ENCODE measurements at regions not wholly inside any gene's neighbourhood (a gene's known extent, or its start where the extent isn't known, plus 50 kb on each side); places are given as distances from the start of the nearest gene placed in this dataset.

DNA sequence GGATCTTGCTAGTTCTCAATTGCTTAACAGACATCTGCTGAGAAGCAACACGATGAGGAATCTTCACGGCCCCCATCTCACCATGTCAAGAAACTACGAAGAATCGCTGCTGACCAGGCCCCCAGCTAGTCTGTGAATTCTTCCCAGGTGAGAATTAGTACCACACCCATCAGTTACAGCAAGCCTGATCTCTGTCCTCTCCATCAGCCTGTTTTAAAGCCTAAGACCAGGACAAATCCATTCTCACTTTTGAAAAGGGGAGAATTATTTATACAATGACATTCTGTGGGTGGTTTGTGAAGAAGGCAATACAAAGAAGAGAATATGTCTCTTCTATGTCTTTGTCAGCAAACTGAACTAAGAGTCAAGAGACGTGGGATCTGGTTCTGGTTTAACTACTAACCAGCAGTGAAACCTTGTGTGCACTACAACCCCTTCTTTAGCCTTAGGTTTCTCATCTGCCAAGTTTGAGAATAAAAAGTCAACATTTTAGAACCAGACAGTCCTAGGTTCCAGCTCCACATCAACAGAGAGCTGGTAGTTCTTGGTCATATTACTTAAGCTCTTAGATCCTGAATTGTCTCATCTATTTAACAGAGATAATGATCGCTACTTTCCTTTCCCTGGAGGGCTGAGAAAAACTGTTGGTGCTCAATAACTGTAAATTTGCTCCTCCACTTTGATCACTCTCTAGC is 160.4 kb upstream of the RORA start:
- Histone ChIP-seq H3K4me1 (ENCODE audit: control insufficient read depth, insufficient read depth, low read length) (no peaks in the 10 kb centered on the region), H3K9me3 (ENCODE audit: control insufficient read depth, insufficient read depth, low read length) (no peaks in the 10 kb centered on the region), H3K9ac (ENCODE audit: low read depth, low read length) (no peak overlapping the region), H3K36me3 (ENCODE audit: control insufficient read depth, insufficient read depth, low read length) (no peaks in the 10 kb centered on the region), H3K27me3 (ENCODE audit: control insufficient read depth, insufficient read depth, low read length) (no peaks in the 10 kb centered on the region), H3K4me3 (ENCODE audit: low read depth, low read length) (no peak overlapping the region)

DNA sequence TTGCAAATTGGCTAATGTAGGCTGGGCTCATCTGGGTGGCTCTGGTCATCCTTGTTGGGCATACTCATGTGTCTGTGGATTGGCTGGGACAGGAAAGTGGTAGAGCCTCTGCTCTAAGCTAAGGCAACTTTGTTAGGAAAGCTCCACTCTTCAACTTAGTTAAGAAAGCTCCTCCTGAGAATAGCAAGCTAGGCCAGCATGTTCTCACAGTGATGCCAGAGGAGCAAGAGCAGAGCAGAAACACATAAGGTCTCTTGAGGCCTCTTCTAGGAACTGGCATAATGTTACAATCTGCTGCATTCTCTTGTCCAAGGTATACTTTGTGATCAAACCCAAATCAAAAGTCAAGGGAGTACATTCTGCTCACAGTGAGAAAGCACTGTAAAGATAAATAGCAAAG is 158.6 kb upstream of the RORA start:
- Histone ChIP-seq H3K36me3 (ENCODE audit: control insufficient read depth, insufficient read depth, low read length) (no peaks in the 10 kb centered on the region), H3K9ac (ENCODE audit: low read depth, low read length) (no peak overlapping the region), H3K4me1 (ENCODE audit: control insufficient read depth, insufficient read depth, low read length) (no peaks in the 10 kb centered on the region), H3K4me3 (ENCODE audit: low read depth, low read length) (no peak overlapping the region), H3K9me3 (ENCODE audit: control insufficient read depth, insufficient read depth, low read length) (no peaks in the 10 kb centered on the region), H3K27me3 (ENCODE audit: control insufficient read depth, insufficient read depth, low read length) (no peaks in the 10 kb centered on the region)

DNA sequence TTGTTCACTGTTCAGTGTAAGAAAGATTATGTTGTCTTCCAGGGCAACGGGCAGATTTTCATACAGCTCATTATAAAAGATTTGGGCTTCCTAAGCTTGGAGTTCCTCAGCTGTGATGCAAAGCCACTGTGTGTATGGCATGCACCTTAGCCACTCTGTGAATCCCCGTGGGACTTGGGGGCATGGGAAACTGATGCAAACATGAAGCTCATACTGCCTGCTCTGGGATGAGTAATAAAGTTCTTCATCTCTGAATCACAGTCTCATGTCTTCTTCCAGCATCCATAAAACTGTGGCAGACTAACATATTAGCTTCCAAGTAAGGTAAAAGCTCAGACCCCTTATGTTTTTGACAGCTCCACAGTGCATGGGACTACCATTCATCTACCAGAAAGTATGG is 154.3 kb upstream of the RORA start:
- Histone ChIP-seq H3K36me3 (ENCODE audit: control insufficient read depth, insufficient read depth, low read length) (no peaks in the 10 kb centered on the region), H3K9me3 (ENCODE audit: control insufficient read depth, insufficient read depth, low read length) (no peaks in the 10 kb centered on the region), H3K27me3 (ENCODE audit: control insufficient read depth, insufficient read depth, low read length) (no peaks in the 10 kb centered on the region), H3K9ac (ENCODE audit: low read depth, low read length) (no peak overlapping the region), H3K4me3 (ENCODE audit: low read depth, low read length) (no peak overlapping the region), H3K4me1 (ENCODE audit: control insufficient read depth, insufficient read depth, low read length) (peaks cover 4% of the 10 kb centered on the region)

DNA sequence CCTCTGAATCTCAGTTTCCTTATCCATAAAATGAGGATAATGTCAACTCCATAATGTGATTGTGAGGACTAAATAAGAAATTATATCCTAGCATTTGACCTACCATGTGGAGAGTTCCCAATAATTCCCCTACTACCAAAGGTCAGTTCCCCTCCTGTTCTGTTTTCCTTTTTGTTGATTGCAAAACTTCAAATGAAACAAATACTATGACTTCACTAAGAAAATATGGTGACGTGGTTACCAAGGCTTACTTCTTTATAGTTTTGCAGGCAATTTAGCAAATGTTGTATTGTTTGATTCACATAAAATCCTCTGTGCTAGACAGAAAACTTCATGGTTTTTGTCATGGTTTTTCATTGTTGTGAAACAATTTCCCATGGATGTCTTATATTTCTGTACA is 153.8 kb upstream of the RORA start:
- Histone ChIP-seq H3K27me3 (ENCODE audit: control insufficient read depth, insufficient read depth, low read length) (no peaks in the 10 kb centered on the region), H3K36me3 (ENCODE audit: control insufficient read depth, insufficient read depth, low read length) (no peaks in the 10 kb centered on the region), H3K4me1 (ENCODE audit: control insufficient read depth, insufficient read depth, low read length) (peaks cover 4% of the 10 kb centered on the region), H3K4me3 (ENCODE audit: low read depth, low read length) (no peak overlapping the region), H3K9me3 (ENCODE audit: control insufficient read depth, insufficient read depth, low read length) (no peaks in the 10 kb centered on the region), H3K9ac (ENCODE audit: low read depth, low read length) (no peak overlapping the region)

DNA sequence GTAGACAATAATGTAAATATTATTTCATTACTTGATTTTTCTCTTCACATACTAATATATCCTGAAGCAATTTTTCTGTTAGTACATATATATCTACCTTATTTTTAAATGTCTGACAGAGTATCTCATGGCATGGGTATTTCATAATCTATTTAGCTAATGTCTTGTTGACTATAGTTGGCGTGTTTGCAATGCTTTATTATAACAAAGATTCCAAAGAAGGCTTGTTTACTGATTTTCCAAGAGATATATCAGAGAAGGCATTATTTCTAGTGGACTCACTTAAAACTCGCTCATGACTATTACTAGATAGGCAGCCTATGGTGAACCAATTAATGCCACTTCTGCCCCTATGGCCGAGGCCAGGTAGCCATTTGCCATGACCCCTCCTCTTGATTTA is 152.4 kb upstream of the RORA start:
- H3K9me3 ChIP-seq (ENCODE audit: control insufficient read depth, insufficient read depth, low read length), result no peaks in the 10 kb centered on the region
- no peaks in the 10 kb centered on the region for H3K36me3 ChIP-seq (ENCODE audit: control insufficient read depth, insufficient read depth, low read length)
- H3K4me3 ChIP-seq (ENCODE audit: low read depth, low read length), result no peak overlapping the region
- H3K27me3 ChIP-seq (ENCODE audit: control insufficient read depth, insufficient read depth, low read length), result no peaks in the 10 kb centered on the region
- no peak overlapping the region for H3K9ac ChIP-seq (ENCODE audit: low read depth, low read length)
- H3K4me1 ChIP-seq (ENCODE audit: control insufficient read depth, insufficient read depth, low read length), result peaks cover 4% of the 10 kb centered on the region

DNA sequence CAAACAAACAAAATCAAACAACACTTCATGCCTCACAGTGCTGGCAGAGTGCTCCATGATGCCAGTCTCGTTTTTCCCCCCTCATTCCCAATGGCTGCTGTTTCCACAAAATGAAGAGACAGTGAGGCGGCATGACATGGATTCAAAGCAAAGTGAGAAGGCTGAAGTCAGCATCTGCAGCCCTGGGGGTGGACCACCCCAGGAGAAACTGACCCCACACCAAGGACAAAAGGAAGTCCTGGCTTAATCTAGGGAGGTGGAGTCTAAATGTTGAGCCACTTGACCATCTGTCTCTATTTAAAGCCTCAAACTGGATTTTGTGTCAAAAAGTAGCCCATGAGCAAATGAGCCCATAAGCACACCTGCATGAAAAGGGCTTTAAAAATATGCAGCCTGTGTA is 151.2 kb upstream of the RORA start:
- Histone ChIP-seq H3K36me3 (ENCODE audit: control insufficient read depth, insufficient read depth, low read length) (no peaks in the 10 kb centered on the region), H3K27me3 (ENCODE audit: control insufficient read depth, insufficient read depth, low read length) (no peaks in the 10 kb centered on the region), H3K9ac (ENCODE audit: low read depth, low read length) (no peak overlapping the region), H3K9me3 (ENCODE audit: control insufficient read depth, insufficient read depth, low read length) (no peaks in the 10 kb centered on the region), H3K4me1 (ENCODE audit: control insufficient read depth, insufficient read depth, low read length) (peaks cover 4% of the 10 kb centered on the region), H3K4me3 (ENCODE audit: low read depth, low read length) (no peak overlapping the region)

DNA sequence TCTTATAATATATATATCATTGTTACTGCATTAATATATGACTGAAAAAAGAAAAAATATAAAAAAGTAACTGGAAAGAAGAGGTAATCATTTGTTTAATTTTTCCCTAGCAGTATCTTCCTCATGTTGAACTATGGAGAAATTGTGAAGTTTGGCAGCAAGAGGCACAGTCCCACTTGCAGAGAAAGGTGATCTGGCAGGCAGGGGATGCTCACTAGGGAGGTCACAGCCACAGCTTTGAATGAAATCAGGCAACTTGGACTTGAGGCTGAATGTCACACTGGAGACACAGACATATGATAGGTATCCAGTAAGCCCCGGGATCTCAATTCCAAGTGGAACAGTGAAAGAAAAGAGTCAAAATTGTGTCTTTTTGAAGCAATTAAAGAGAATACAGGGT is 149.9 kb upstream of the RORA start:
- H3K4me3 ChIP-seq (ENCODE audit: low read depth, low read length), result no peak overlapping the region
- no peaks in the 10 kb centered on the region for H3K36me3 ChIP-seq (ENCODE audit: control insufficient read depth, insufficient read depth, low read length)
- H3K9me3 ChIP-seq (ENCODE audit: control insufficient read depth, insufficient read depth, low read length), result no peaks in the 10 kb centered on the region
- H3K9ac ChIP-seq (ENCODE audit: low read depth, low read length), result no peak overlapping the region
- peaks cover 4% of the 10 kb centered on the region for H3K4me1 ChIP-seq (ENCODE audit: control insufficient read depth, insufficient read depth, low read length)
- no peaks in the 10 kb centered on the region for H3K27me3 ChIP-seq (ENCODE audit: control insufficient read depth, insufficient read depth, low read length)

DNA sequence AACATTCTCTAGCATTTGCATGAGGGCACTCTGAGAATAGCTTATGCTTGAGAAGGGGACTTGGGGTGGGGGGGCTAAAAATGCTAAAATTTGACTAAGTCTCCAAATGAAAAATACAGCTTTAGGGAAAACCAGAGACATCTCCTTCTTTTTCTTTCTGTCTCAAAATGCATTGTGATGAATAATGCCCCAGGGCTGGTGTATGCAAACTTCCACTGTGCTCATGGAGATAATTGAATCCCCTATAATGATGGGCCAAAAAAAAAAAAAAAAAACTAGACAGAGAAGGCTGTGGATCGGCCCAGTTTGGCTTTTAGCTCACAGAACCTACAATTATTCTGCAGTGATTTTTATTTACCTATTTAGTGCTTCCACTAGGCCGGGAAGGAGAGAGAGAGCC is 147.9 kb upstream of the RORA start:
- no peak overlapping the region for H3K4me3 ChIP-seq (ENCODE audit: low read depth, low read length)
- no peaks in the 10 kb centered on the region for H3K27me3 ChIP-seq (ENCODE audit: control insufficient read depth, insufficient read depth, low read length)
- no peak overlapping the region for H3K9ac ChIP-seq (ENCODE audit: low read depth, low read length)
- peaks cover 4% of the 10 kb centered on the region for H3K4me1 ChIP-seq (ENCODE audit: control insufficient read depth, insufficient read depth, low read length)
- H3K9me3 ChIP-seq (ENCODE audit: control insufficient read depth, insufficient read depth, low read length), result no peaks in the 10 kb centered on the region
- no peaks in the 10 kb centered on the region for H3K36me3 ChIP-seq (ENCODE audit: control insufficient read depth, insufficient read depth, low read length)

DNA sequence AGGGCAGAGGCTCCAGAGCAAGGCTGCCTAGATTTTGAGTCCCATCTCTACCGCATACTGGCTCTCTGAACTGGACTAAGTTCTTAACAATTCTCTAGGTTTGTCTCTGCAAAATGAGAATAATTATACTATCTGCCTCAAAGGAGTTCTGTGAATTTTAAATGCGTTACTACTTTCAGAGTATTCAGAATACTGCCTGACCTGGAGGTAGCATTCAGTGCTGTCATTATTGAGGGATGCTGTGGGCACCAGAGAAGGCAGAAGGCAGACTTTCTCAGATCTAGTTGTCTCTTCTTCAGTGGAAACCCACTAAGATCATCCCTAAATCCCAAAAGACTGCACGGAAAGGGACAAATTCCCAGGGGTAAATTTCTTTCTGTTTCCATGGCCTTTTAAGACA is 147.4 kb upstream of the RORA start:
- Histone ChIP-seq H3K27me3 (ENCODE audit: control insufficient read depth, insufficient read depth, low read length) (no peaks in the 10 kb centered on the region), H3K4me3 (ENCODE audit: low read depth, low read length) (no peak overlapping the region), H3K4me1 (ENCODE audit: control insufficient read depth, insufficient read depth, low read length) (peaks cover 4% of the 10 kb centered on the region), H3K36me3 (ENCODE audit: control insufficient read depth, insufficient read depth, low read length) (no peaks in the 10 kb centered on the region), H3K9me3 (ENCODE audit: control insufficient read depth, insufficient read depth, low read length) (no peaks in the 10 kb centered on the region), H3K9ac (ENCODE audit: low read depth, low read length) (no peak overlapping the region)

DNA sequence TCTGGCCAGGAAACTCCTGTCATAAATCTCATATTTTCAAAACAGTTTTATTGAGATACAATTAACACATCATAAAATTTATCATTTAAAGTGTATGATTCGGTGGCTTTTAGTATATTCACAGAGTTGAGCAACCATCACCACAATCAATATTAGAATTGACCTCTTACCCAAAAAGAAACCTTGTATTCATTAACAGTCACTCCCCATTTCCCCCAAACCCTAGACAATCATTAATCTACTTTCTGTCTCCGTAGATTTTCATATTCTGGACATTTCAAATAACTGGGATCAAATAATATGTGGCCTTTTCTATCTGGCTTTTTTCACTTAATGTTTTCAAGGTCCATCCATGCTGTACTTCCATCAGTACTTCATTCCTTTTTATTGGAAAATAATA is 145.7 kb upstream of the RORA start:
- peaks cover 4% of the 10 kb centered on the region for H3K4me1 ChIP-seq (ENCODE audit: control insufficient read depth, insufficient read depth, low read length)
- no peaks in the 10 kb centered on the region for H3K27me3 ChIP-seq (ENCODE audit: control insufficient read depth, insufficient read depth, low read length)
- no peaks in the 10 kb centered on the region for H3K36me3 ChIP-seq (ENCODE audit: control insufficient read depth, insufficient read depth, low read length)
- no peak overlapping the region for H3K9ac ChIP-seq (ENCODE audit: low read depth, low read length)
- no peak overlapping the region for H3K4me3 ChIP-seq (ENCODE audit: low read depth, low read length)
- H3K9me3 ChIP-seq (ENCODE audit: control insufficient read depth, insufficient read depth, low read length), result no peaks in the 10 kb centered on the region

DNA sequence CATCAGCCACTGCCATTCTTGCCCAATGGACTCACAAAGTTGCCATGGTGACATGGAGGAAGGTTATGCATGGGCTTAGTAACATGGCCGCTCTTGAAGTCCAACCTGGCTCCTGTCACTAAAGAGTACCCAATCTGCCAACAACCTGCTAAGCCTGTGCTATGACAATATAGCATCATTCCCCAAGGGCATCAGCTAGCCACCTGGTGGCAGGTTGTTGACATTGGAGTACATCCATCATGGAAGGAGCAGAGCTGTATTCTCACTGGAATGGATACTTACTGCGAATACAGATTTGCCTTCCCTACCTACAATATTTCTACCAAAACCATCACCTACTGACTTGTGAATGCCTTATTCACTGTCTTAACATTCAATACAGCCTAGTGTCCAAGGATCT is 138.9 kb upstream of the RORA start:
- Histone ChIP-seq H3K27me3 (ENCODE audit: control insufficient read depth, insufficient read depth, low read length) (peaks cover 2% of the 10 kb centered on the region), H3K4me3 (ENCODE audit: low read depth, low read length) (no peak overlapping the region), H3K4me1 (ENCODE audit: control insufficient read depth, insufficient read depth, low read length) (peaks cover 3% of the 10 kb centered on the region), H3K9me3 (ENCODE audit: control insufficient read depth, insufficient read depth, low read length) (no peaks in the 10 kb centered on the region), H3K36me3 (ENCODE audit: control insufficient read depth, insufficient read depth, low read length) (no peaks in the 10 kb centered on the region), H3K9ac (ENCODE audit: low read depth, low read length) (no peak overlapping the region)

DNA sequence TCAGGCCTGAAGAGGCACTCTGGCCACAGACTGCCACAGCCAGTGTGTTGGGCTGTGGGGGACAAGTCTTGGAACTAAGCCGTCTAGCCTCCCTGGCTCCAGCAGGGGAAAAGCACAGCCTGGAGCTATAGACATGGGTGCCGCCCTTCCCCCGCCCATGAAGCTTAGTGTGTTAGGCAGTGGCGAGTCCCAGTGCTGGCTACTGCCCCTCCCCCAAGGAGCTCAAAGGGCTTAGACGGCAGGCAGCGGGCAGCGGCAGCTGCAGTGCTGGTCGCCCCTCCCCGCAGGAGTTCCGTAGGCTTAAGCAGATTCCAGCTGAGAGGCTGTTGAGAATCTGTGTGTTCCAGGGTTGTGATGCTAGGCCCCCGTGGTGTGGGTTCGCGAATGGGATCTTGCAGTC is 135.8 kb upstream of the RORA start:
- Histone ChIP-seq H3K4me3 (ENCODE audit: low read depth, low read length) (peak overlapping the region; percentile 58), H3K9ac (ENCODE audit: low read depth, low read length) (peak overlapping the region; percentile 54), H3K36me3 (ENCODE audit: control insufficient read depth, insufficient read depth, low read length) (no peaks in the 10 kb centered on the region), H3K4me1 (ENCODE audit: control insufficient read depth, insufficient read depth, low read length) (peaks cover 3% of the 10 kb centered on the region), H3K27me3 (ENCODE audit: control insufficient read depth, insufficient read depth, low read length) (peaks cover 2% of the 10 kb centered on the region), H3K9me3 (ENCODE audit: control insufficient read depth, insufficient read depth, low read length) (no peaks in the 10 kb centered on the region)
